Erythroblast (primary cell): ENCODE measurements at regions not wholly inside any gene's neighbourhood (a gene's known extent, or its start where the extent isn't known, plus 50 kb on each side); places are given as distances from the start of the nearest gene placed in this dataset.

Experiments
- GATA1 ChIP-seq: IDR thresholded peaks from 2 replicates; pipeline ENCODE4 v1.6.1; 2011; ENCODE audit warnings: low read depth, mild to moderate bottlenecking, control low read depth, low read length, moderate library complexity
- POLR2A ChIP-seq: IDR thresholded peaks from 2 replicates; pipeline ENCODE4 v1.6.1; 2011; ENCODE audit warnings: mild to moderate bottlenecking, low read length

DNA sequence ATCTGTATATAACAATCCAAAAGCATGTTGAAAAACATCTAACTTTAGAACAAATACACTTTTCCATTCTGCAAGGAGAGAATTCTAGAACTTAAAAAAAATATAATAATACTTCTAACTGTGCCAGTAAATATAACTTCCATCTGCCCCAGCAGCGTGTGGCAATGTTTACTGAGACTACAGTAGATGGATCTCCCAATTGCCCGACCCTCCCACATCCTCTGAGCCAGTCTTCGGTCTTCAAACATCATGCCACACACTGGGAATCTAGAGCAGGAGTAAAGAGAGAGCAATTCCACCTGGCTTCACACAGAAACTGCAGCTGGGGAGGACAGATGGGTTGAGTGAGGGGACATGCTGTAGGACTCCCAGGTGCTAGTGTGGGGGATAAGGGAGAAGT is 121.3 kb upstream of the NHSL1 start:
- TF ChIP-seq POLR2A (no peak), GATA1 (no peak)
